ENCODE measurements at regions not wholly inside any gene's neighbourhood (a gene's known extent, or its start where the extent isn't known, plus 50 kb on each side); places are given as distances from the start of the nearest gene placed in this dataset.

GRCh38 chr20:25858495-25859425 lies 162.1 kb upstream of the ZNF337 start:
- no peak for TF ChIP-seq HDAC6 (IDR thresholded peaks at IDR 0.05; ENCODE audit: low read depth, low read length)
- TF ChIP-seq BCL6 (CRISPR knock-in tag; IDR thresholded peaks at IDR 0.05): no peak
- TF ChIP-seq CEBPB (tag; IDR thresholded peaks at IDR 0.05): no peak
- TF ChIP-seq ZNF274 (IDR thresholded peaks at IDR 0.05; ENCODE audit: borderline replicate concordance, low read depth, low read length): no peak
- no peak for TF ChIP-seq PHB2 (IDR thresholded peaks at IDR 0.05; ENCODE audit: low read depth)
- no peak for TF ChIP-seq CTCF (IDR thresholded peaks at IDR 0.05 in 2 of 3, conservative IDR thresholded peaks at IDR 0.05 in 1 of 3; ENCODE audit: insufficient read depth in 2 of 3, low read depth in 1 of 3, low read length in 3 of 3)
- TF ChIP-seq BACH1 (tag; IDR thresholded peaks at IDR 0.05): no peak
